ENCODE measurements at regions not wholly inside any gene's neighbourhood (a gene's known extent, or its start where the extent isn't known, plus 50 kb on each side); places are given as distances from the start of the nearest gene placed in this dataset.

DNA sequence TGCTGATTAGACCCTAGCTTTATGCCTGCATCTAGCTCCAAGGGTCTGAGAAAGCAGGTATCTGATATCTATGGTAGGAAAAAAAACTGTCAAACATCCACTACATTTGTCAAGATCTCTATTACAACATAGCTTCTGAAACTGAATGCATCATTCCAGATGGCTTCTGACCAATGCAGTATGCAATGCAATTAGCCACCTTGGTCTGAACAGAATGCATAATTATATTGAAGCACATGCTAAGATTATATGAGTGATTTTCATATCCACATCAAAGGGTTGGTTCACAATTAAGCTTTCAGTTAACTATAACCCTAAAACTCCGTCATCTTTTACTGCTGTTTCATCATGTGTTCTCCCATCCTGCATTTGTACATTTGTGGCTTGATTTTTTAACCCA, 271.4 kb downstream of the POLR1F start:
- no peak for TF ChIP-seq REST (IDR thresholded peaks at IDR 0.05; ENCODE audit: low read depth)
- TF ChIP-seq EP300 (IDR thresholded peaks at IDR 0.05; ENCODE audit: borderline replicate concordance), result no peak
- TF ChIP-seq RAD21 (IDR thresholded peaks at IDR 0.05; ENCODE audit: low read depth), result no peak
- TF ChIP-seq NFIC (IDR thresholded peaks at IDR 0.05), result no peak
- no peak for TF ChIP-seq EGR1 (IDR thresholded peaks at IDR 0.05)
- TF ChIP-seq, protein P1, sequence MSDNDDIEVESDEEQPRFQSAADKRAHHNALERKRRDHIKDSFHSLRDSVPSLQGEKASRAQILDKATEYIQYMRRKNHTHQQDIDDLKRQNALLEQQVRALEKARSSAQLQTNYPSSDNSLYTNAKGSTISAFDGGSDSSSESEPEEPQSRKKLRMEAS (IDR thresholded peaks at IDR 0.05), result no peak
- no peak for TF ChIP-seq TEAD4 (IDR thresholded peaks at IDR 0.05)
- no peak for TF ChIP-seq USF1 (IDR thresholded peaks at IDR 0.05)
- no peak for TF ChIP-seq CREB1 (IDR thresholded peaks at IDR 0.05; ENCODE audit: low read depth)
- no peak for TF ChIP-seq CEBPB (IDR thresholded peaks at IDR 0.05)
- TF ChIP-seq ZBTB7A (IDR thresholded peaks at IDR 0.05; ENCODE audit: low read depth), result no peak
- TF ChIP-seq YY1 (IDR thresholded peaks at IDR 0.05; ENCODE audit: low read depth), result no peak

Measured in Ishikawa (cell line).